Activated CD8-positive, alpha-beta memory T cell treated with anti-CD3 and anti-CD28 coated beads for 1 hour (primary cell): ENCODE measurements at regions not wholly inside any gene's neighbourhood (a gene's known extent, or its start where the extent isn't known, plus 50 kb on each side); places are given as distances from the start of the nearest gene placed in this dataset.

Experiments
- DNase-seq, 2 donors: peaks; one replicate each; pipeline ENCODE4 v3.0.0-alpha.2; 2020; ENCODE audit warnings: low read depth in 1 of 2; ENCODE audit errors: extremely low read depth in 1 of 2

GRCh38 chr6:118761645-118762044 lies 110.3 kb upstream of the CEP85L start:
- DNase-seq = no peak

GRCh38 chr6:118758946-118759345 lies 107.6 kb upstream of the CEP85L start:
- DNase-seq = no peak

GRCh38 chr6:118755941-118756646 lies 104.7 kb upstream of the CEP85L start:
- no peak for DNase-seq

- no peak for DNase-seq
Measured at GRCh38 chr6:118752803-118753202, 101.4 kb upstream of the CEP85L start.

GRCh38 chr6:118751072-118751471 lies 99.7 kb upstream of the CEP85L start:
- no peak for DNase-seq

- DNase-seq = no peak
Measured at GRCh38 chr6:118750143-118750542, 98.8 kb upstream of the CEP85L start.

- no peak for DNase-seq
Measured at GRCh38 chr6:118748311-118749062, 97.1 kb upstream of the CEP85L start.

GRCh38 chr6:118746825-118747174 lies 95.4 kb upstream of the CEP85L start:
- DNase-seq = no peak

- no peak for DNase-seq
Measured at GRCh38 chr6:118746145-118746824, 94.9 kb upstream of the CEP85L start.

- no peak for DNase-seq
Measured at GRCh38 chr6:118745156-118745555, 93.8 kb upstream of the CEP85L start.

GRCh38 chr6:118744261-118744941 lies 93.0 kb upstream of the CEP85L start:
- no peak for DNase-seq

GRCh38 chr6:118743746-118744145 lies 92.4 kb upstream of the CEP85L start:
- DNase-seq = no peak

- DNase-seq = no peak
Measured at GRCh38 chr6:118740372-118740771, 89.0 kb upstream of the CEP85L start.

GRCh38 chr6:118739696-118740353 lies 88.4 kb upstream of the CEP85L start:
- DNase-seq = no peak

- DNase-seq = no peak
Measured at GRCh38 chr6:118736440-118736839, 85.0 kb upstream of the CEP85L start.

- no peak for DNase-seq
Measured at GRCh38 chr6:118735320-118735719, 83.9 kb upstream of the CEP85L start.

- DNase-seq = peak; percentile 49 to 58
Measured at GRCh38 chr6:118725944-118726343, 74.6 kb upstream of the CEP85L start.

- no peak for DNase-seq
Measured at GRCh38 chr6:118724211-118724610, 72.8 kb upstream of the CEP85L start.

- no peak for DNase-seq
Measured at GRCh38 chr6:118722829-118723813, 71.7 kb upstream of the CEP85L start.

GRCh38 chr6:118720125-118720473 lies 68.7 kb upstream of the CEP85L start:
- no peak for DNase-seq
